GM20000 (cell line): ENCODE measurements at regions not wholly inside any gene's neighbourhood (a gene's known extent, or its start where the extent isn't known, plus 50 kb on each side); places are given as distances from the start of the nearest gene placed in this dataset.

Experiments
- DNase-seq: peaks from one replicate; pipeline ENCODE4 v3.0.0; 2012; ENCODE audit warnings: low spot score
- CTCF ChIP-seq: IDR thresholded peaks from 2 replicates; pipeline ENCODE4 v1.5.1; 2012; ENCODE audit warnings: mild to moderate bottlenecking, control low read depth; ENCODE audit errors: extremely low read depth, missing control alignments

GRCh38 chrX:128928636-128929035, 594.7 kb downstream of the SMARCA1 start:
- no peak for DNase-seq
- TF ChIP-seq CTCF = no peak

- no peak for TF ChIP-seq CTCF
- no peak for DNase-seq
These were observed 595.9 kb downstream of the SMARCA1 start for GRCh38 chrX:128927363-128927762.

GRCh38 chrX:128906753-128907152, 616.5 kb downstream of the SMARCA1 start:
- no peak for TF ChIP-seq CTCF
- DNase-seq = no peak

- TF ChIP-seq CTCF = no peak
- DNase-seq = no peak
These were observed 622.3 kb downstream of the SMARCA1 start for GRCh38 chrX:128901018-128901417.

GRCh38 chrX:128897621-128898020, 625.7 kb downstream of the SMARCA1 start:
- TF ChIP-seq CTCF = no peak
- DNase-seq = no peak

- no peak for DNase-seq
- TF ChIP-seq CTCF = no peak
These were observed 631.7 kb downstream of the SMARCA1 start for GRCh38 chrX:128891554-128891953.

GRCh38 chrX:128884430-128884829, 638.9 kb downstream of the SMARCA1 start:
- no peak for DNase-seq
- TF ChIP-seq CTCF = no peak

GRCh38 chrX:128883650-128884049, 639.6 kb downstream of the SMARCA1 start:
- no peak for TF ChIP-seq CTCF
- no peak for DNase-seq
